IMR-90 (cell line): ENCODE measurements at regions not wholly inside any gene's neighbourhood (a gene's known extent, or its start where the extent isn't known, plus 50 kb on each side); places are given as distances from the start of the nearest gene placed in this dataset.

Experiments
- ATAC-seq: fragments of 200-7000 bp; cut with Tn5 transposase; 2 replicates; pipeline ENCODE4 v1.9.1; 2020; ENCODE audit warnings: low read depth, mild to moderate bottlenecking, moderate library complexity
- BruUV-seq: library from RNA; stranded (reverse); fragments of 400-500 nt; replicated peaks from 2 replicates; lab custom pipeline; 2021; lab: Mats Ljungman, UMichigan
- CTCF ChIA-PET: fragments of 300-600 bp; formaldehyde crosslinking; extraction: SDS; loops from one replicate; lab custom pipeline; 2021; ENCODE audit warnings: antibody characterized with exemption; lab: Yijun Ruan, JAX
- POLR2A ChIA-PET: fragments of 300-600 bp; sonication (Branson Sonifier 250); formaldehyde crosslinking; loops from one replicate; lab custom pipeline; 2022; ENCODE audit warnings: antibody characterized with exemption; ENCODE audit not compliant: unreplicated experiment; lab: Charles Lee
- DNase-seq: peaks from one replicate; pipeline ENCODE4 v3.0.0; 2013
- H2AFZ ChIP-seq: replicated peaks from 2 replicates; pipeline ENCODE3; 2013; ENCODE audit warnings: low read length, mild to moderate bottlenecking; ENCODE audit not compliant: poor library complexity
- H2AK5ac ChIP-seq: 2 replicates; pipeline ENCODE4 v1.6.1; 2013; ENCODE audit warnings: low read depth, low read length, inconsistent platforms
- H2AK9ac ChIP-seq: replicated peaks from 2 replicates; pipeline ENCODE3; 2013; ENCODE audit warnings: mild to moderate bottlenecking, low read depth, low read length, moderate library complexity; ENCODE audit not compliant: poor library complexity
- H2BK120ac ChIP-seq: 2 replicates; pipeline ENCODE4 v1.6.1; 2013; ENCODE audit warnings: low read depth, low read length, inconsistent platforms
- H2BK15ac ChIP-seq: 3 replicates; pipeline ENCODE4 v1.6.1; 2013; ENCODE audit warnings: low read depth, low read length, inconsistent platforms
- H2BK20ac ChIP-seq: 2 replicates; pipeline ENCODE4 v1.6.1; 2013; ENCODE audit warnings: low read depth, mild to moderate bottlenecking, inconsistent platforms, low read length, moderate library complexity
- H2BK5ac ChIP-seq: 2 replicates; pipeline ENCODE4 v1.6.1; 2013; ENCODE audit warnings: mild to moderate bottlenecking, low read depth, low read length, inconsistent platforms; ENCODE audit not compliant: poor library complexity, severe bottlenecking
- H3K14ac ChIP-seq: replicated peaks from 2 replicates; pipeline ENCODE4 v1.6.1; 2013; ENCODE audit warnings: low read depth, low read length, inconsistent platforms
- H3K18ac ChIP-seq: 2 replicates; pipeline ENCODE4 v1.6.1; 2013; ENCODE audit warnings: low read depth, low read length, control low read depth
- H3K23ac ChIP-seq: 2 replicates; pipeline ENCODE4 v1.6.1; 2013; ENCODE audit warnings: low read depth, low read length, inconsistent platforms
- H3K27ac ChIP-seq: 2 replicates; pipeline ENCODE4 v1.5.1; 2013; ENCODE audit warnings: mild to moderate bottlenecking, control low read depth, low read length; ENCODE audit not compliant: insufficient read depth
- H3K27me3 ChIP-seq: 2 replicates; pipeline ENCODE4 v1.6.1; 2013; ENCODE audit warnings: low read length; ENCODE audit not compliant: control insufficient read depth, insufficient read depth
- H3K36me3 ChIP-seq: 2 replicates; pipeline ENCODE4 v1.6.1; 2013; ENCODE audit warnings: low read length, mixed read lengths; ENCODE audit not compliant: control insufficient read depth, insufficient read depth
- H3K4ac ChIP-seq: 2 replicates; pipeline ENCODE4 v1.6.1; 2013; ENCODE audit warnings: low read depth, low read length, inconsistent platforms
- H3K4me1 ChIP-seq: 2 replicates; pipeline ENCODE4 v1.6.1; 2013; ENCODE audit warnings: low read length, mixed read lengths; ENCODE audit not compliant: control insufficient read depth, insufficient read depth
- H3K4me2 ChIP-seq: 2 replicates; pipeline ENCODE4 v1.6.1; 2013; ENCODE audit warnings: low read depth, mild to moderate bottlenecking, control low read depth, low read length, moderate library complexity
- H3K4me3 ChIP-seq: 2 replicates; pipeline ENCODE4 v1.5.1; 2013; ENCODE audit warnings: low read depth, mild to moderate bottlenecking, control low read depth, low read length, moderate library complexity; ENCODE audit not compliant: insufficient read depth
- H3K56ac ChIP-seq: 2 replicates; pipeline ENCODE4 v1.6.1; 2013; ENCODE audit warnings: low read length, inconsistent platforms; ENCODE audit not compliant: insufficient read depth; ENCODE audit errors: extremely low read depth
- H3K79me1 ChIP-seq, 2 experiments: 2 replicates each; pipeline ENCODE4 v1.6.1; 2013; ENCODE audit warnings: low read length in 2 of 2, inconsistent platforms in 1 of 2, low read depth in 1 of 2
- H3K9ac ChIP-seq: 2 replicates; pipeline ENCODE4 v1.6.1; 2013; ENCODE audit warnings: low read depth, low read length, control low read depth
- H3K9me1 ChIP-seq: 2 replicates; pipeline ENCODE4 v1.6.1; 2013; ENCODE audit warnings: low read length, inconsistent platforms; ENCODE audit not compliant: insufficient read depth
- H3K9me3 ChIP-seq: 2 replicates; pipeline ENCODE4 v1.6.1; 2013; ENCODE audit warnings: low read length; ENCODE audit not compliant: control insufficient read depth, insufficient read depth
- H4K20me1 ChIP-seq: 2 replicates; pipeline ENCODE4 v1.6.1; 2013; ENCODE audit warnings: low read length, inconsistent platforms; ENCODE audit not compliant: insufficient read depth
- H4K5ac ChIP-seq: 2 replicates; pipeline ENCODE4 v1.6.1; 2013; ENCODE audit warnings: mild to moderate bottlenecking, low read depth, low read length, control low read depth
- H4K8ac ChIP-seq, 2 experiments: 2 replicates each; pipeline ENCODE4 v1.6.1; 2013; ENCODE audit warnings: low read depth in 2 of 2, low read length in 2 of 2, control low read depth in 1 of 2, inconsistent platforms in 1 of 2
- H4K91ac ChIP-seq: 2 replicates; pipeline ENCODE4 v1.6.1; 2013; ENCODE audit warnings: low read depth, low read length, inconsistent platforms; ENCODE audit not compliant: insufficient read depth
- BHLHE40 ChIP-seq: fragments of 150-350 bp; IDR thresholded peaks from 2 replicates; pipeline ENCODE4 v1.6.1; 2016; ENCODE audit warnings: mild to moderate bottlenecking, low read depth, low read length
- MAZ ChIP-seq: IDR thresholded peaks from 2 replicates; pipeline ENCODE4 v1.6.1; 2012; ENCODE audit warnings: low read depth, mild to moderate bottlenecking, low read length, improper control_type of control experiment, moderate library complexity, borderline replicate concordance
- POLR2A ChIP-seq: IDR thresholded peaks from 2 replicates; pipeline ENCODE4 v1.6.1; 2012; ENCODE audit warnings: mild to moderate bottlenecking, low read depth, low read length
- WGBS, 2 experiments: methylation state at CpG; one replicate each; pipeline versions ENCODE4 v1.1.5 to v1.1.7; 2013; ENCODE audit warnings: missing lambda C conversion rate in 2 of 2; ENCODE audit not compliant: insufficient read length in 1 of 2; ENCODE audit errors: extremely low coverage in 2 of 2; 5-methylcytosine and 5-hydroxymethylcytosine counted together
- dilution Hi-C: fragments of 300-500 bp; cut with HindIII; formaldehyde crosslinking; loops from one replicate; pipeline ENCODE4 v1.14.3; 2018; ENCODE audit warnings: low sequenced_read_pairs; ENCODE audit not compliant: unreplicated experiment
- in situ Hi-C: fragments of 300-500 bp; cut with MboI; formaldehyde crosslinking; loops from 3 replicates; pipeline ENCODE4 v1.14.3; 2019; ENCODE audit warnings: low sequenced_read_pairs, inconsistent platforms, mixed read lengths
- intact Hi-C: fragments of 100-400 bp; cut with micrococcal nuclease; formaldehyde crosslinking; loops from 2 replicates; pipeline ENCODE4 v1.10.0; 2022
- TF ChIP-seq, protein P1 (sequence below): fragments of 150-350 bp; IDR thresholded peaks from 2 replicates; pipeline ENCODE4 v1.6.1; 2016; ENCODE audit warnings: low read depth, mild to moderate bottlenecking, low read length, moderate library complexity, borderline replicate concordance

DNA sequence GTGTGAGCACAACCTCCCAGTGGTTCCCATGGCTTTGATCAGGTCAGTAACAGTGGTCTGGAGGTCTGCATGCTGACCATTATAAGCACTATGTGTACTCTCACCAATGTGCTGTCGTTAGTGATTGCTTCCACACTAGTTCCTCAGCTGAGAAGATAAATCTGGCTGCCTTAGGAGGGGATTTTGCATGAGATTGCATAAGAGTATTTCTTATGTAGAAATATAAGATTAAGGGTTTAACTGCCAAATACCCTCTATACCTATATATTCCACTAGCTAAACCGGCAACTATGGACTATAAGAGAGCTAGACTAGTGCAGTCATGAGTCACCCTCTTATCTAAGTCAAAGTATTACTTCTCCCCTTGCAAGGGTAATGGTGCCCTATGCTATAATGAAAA is 580.2 kb downstream of the CDH11 start:
- no peaks in the 10 kb centered on the region for H3K36me3 ChIP-seq
- H3K4me3 ChIP-seq: no peak overlapping the region
- no peak overlapping the region for H2BK120ac ChIP-seq
- dilution Hi-C loops: no loop called here
- intact Hi-C loops: no loop called here
- H3K56ac ChIP-seq: no peak overlapping the region
- no peak overlapping the region for H2AK9ac ChIP-seq
- CTCF ChIA-PET: no interaction called here
- no peak overlapping the region for H4K5ac ChIP-seq
- H3K9me1 ChIP-seq: no peaks in the 10 kb centered on the region
- no peaks in the 10 kb centered on the region for H3K27me3 ChIP-seq
- no CpG with 5 or more reads among the region's 2 CpGs for WGBS, 2 experiments
- no peak overlapping the region for H3K18ac ChIP-seq
- H4K8ac ChIP-seq: no peak overlapping the region
- H3K27ac ChIP-seq: no peak overlapping the region
- no peak overlapping the region for H2AK5ac ChIP-seq
- TF ChIP-seq POLR2A (no peak), BHLHE40 (no peak), MAZ (no peak)
- TF ChIP-seq, protein P1, sequence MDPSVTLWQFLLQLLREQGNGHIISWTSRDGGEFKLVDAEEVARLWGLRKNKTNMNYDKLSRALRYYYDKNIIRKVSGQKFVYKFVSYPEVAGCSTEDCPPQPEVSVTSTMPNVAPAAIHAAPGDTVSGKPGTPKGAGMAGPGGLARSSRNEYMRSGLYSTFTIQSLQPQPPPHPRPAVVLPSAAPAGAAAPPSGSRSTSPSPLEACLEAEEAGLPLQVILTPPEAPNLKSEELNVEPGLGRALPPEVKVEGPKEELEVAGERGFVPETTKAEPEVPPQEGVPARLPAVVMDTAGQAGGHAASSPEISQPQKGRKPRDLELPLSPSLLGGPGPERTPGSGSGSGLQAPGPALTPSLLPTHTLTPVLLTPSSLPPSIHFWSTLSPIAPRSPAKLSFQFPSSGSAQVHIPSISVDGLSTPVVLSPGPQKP: no peak
- H3K23ac ChIP-seq: no peak overlapping the region
- H4K91ac ChIP-seq: no peak overlapping the region
- POLR2A ChIA-PET: no interaction called here
- no TSS peak for BruUV-seq
- H3K79me1 ChIP-seq: no peaks in the 10 kb centered on the region
- no peak overlapping the region for H3K9ac ChIP-seq
- no peaks in the 10 kb centered on the region for H3K9me3 ChIP-seq
- H3K14ac ChIP-seq: no peak overlapping the region
- ATAC-seq (no peak), DNase-seq (no peak)
- H2BK15ac ChIP-seq: no peak overlapping the region
- no peak overlapping the region for H2BK20ac ChIP-seq
- no peaks in the 10 kb centered on the region for H3K4me1 ChIP-seq
- no peak overlapping the region for H2AFZ ChIP-seq
- no peak overlapping the region for H3K4ac ChIP-seq
- in situ Hi-C loops: no loop called here
- H4K20me1 ChIP-seq: no peaks in the 10 kb centered on the region
- H2BK5ac ChIP-seq: no peak overlapping the region
- H3K4me2 ChIP-seq: no peak overlapping the region
